Stimulated activated CD4-positive, alpha-beta T cell treated with anti-CD3 and anti-CD28 coated beads, Interleukin-4, amount 100 ng/mL, for 48 hours (primary cell): ENCODE measurements at regions not wholly inside any gene's neighbourhood (a gene's known extent, or its start where the extent isn't known, plus 50 kb on each side); places are given as distances from the start of the nearest gene placed in this dataset.
"Not testable (repeated sequence)": the region's sequence is repeated elsewhere in the genome, so short reads cannot be mapped to it uniquely, and the experiment has no call there.

Experiments used
- DNase-seq, 2 donors: peaks; one replicate each; pipeline ENCODE4 v3.0.0-alpha.2; 2020; ENCODE audit warnings: low read depth in 2 of 2

DNA sequence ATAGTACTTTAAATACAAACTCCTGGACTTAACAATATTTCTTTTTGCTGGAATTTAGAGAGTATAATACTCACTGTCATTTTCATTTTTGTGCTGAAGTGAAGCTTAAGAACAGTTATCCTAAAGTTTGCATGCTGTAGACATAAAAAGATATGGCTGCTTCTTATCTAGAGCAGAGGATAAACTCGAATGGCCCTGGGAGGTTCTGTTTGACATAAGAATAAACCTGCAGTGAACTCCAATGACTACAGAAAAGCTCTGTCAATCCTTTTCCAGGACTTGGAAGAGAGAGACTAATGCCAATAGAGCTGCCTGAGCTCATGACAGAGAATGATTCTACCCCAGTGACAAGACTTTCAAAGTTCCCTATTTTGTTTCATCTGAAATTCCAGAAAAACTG lies 1017.8 kb upstream of the MIR17HG start:
- no peak for DNase-seq

DNA sequence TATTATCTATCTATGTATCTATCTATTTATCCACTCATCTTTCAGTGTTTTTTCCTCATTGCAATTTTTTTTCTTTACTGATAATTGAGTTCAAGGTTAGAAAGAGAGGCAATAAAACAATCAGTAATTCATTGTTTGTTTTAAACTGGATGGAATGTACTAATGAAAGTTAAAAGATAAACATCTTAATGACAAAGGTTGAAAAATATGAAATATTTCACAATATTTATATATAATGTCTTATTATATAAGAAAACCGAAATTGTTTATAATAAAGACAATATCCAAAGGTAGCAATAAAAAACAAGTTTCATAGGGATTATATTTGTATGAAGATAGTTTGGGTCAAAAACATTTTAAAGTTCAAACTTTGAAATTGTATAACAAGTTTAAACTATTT lies 1015.5 kb upstream of the MIR17HG start:
- DNase-seq, result no peak

DNA sequence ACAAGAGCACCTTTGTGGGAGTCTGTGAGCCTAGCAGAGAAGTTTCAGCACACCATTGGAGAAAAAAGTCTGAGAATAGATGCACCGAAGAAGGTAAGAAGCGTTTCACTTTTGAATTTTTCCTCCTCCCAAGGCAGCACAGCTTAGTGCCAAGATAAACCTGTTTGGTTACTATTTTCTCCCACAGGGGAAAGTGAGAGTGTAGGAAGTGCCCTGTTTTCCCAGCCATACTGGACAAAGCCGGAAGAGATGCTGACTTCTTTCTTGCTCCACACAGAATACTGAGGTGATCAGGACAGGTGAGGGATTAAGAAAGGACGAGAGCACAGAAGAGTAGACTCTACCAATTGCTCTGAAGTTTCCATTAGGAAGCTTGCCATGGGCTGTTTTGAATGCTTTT lies 1011.0 kb upstream of the MIR17HG start:
- no peak for DNase-seq

GRCh38 chr13:90341348-90341747 lies 1006.1 kb upstream of the MIR17HG start:
- DNase-seq, result not testable (repeated sequence)

DNA sequence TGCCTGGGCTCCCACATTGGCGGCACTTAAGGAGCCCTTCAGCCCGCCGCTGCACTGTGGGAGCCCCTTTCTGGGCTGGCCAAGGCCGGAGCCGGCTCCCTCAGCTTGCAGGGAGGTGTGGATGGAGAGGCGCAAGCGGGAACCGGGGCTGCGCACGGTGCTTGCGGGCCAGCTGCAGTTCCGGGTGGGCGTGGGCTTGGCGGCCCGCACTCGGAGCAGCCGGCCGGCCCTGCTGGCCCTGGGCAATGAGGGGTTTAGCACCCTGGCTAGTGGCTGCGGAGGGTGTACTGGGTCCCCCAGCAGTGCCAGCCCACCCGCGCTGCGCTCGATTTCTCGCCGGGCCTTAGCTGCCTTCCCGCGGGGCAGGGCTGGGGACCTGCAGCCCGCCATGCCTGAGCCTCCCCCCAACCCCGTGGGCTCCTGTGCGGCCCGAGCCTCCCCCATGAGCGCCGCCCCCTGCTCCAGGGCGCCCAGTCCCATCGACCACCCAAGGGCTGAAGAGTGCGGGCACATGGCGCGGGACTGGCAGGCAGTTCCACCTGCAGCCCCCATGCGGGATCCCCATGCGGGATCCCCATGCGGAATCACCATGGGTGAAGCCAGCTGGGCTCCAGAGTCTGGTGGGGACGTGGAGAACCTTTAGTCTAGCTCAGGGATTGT lies 998.9 kb upstream of the MIR17HG start:
- DNase-seq, result not testable (repeated sequence)

- DNase-seq, result no peak
Observed at GRCh38 chr13:90352763-90353162, 994.7 kb upstream of the MIR17HG start.

- no peak for DNase-seq
Observed at GRCh38 chr13:90355162-90355751, 992.2 kb upstream of the MIR17HG start.

- DNase-seq, result no peak
Observed at GRCh38 chr13:90360785-90361184, 986.7 kb upstream of the MIR17HG start.

- no peak for DNase-seq
Observed at GRCh38 chr13:90362707-90363106, 984.8 kb upstream of the MIR17HG start.

- DNase-seq, result no peak
Observed at GRCh38 chr13:90365130-90365529, 982.4 kb upstream of the MIR17HG start.

DNA sequence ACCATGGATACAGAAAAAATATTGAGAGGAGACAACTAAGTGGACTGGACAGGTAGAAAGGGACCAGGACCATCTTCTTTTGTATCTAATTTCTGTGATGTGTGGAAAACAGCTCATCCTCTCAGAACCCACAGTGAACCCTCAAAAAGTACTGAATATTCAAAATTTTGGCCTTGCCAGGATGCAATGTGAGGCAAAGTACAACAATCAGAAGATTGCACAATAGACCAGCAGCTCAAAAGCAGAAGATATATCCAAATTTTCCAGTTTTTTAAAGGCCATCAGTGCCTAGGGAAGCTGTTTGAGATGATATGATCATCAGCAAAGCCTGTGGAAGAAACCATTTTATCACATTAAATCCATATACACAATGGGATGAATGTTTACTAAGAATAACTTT lies 973.3 kb upstream of the MIR17HG start:
- DNase-seq, result no peak

DNA sequence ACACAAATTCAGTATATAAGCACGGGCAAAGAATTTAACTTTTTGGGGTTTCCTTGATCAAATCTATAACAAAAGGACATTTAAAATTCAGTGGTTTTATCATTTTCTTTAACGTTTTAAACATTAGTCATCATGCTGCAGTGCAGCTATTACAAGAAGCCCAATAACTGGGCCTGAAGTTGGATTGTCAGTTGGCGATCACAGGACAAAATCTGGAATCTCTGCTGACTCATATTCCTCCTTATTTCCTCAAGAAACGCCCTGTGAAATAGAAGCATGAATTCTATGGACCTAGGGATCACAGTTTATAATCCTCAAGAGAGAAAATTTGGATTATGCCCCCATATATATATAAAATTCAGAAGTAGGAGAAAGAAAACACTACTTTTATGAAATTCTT lies 971.6 kb upstream of the MIR17HG start:
- DNase-seq, result no peak

GRCh38 chr13:90382425-90382824 lies 965.1 kb upstream of the MIR17HG start:
- no peak for DNase-seq

- DNase-seq, result no peak
Observed at GRCh38 chr13:90385781-90386489, 961.6 kb upstream of the MIR17HG start.

DNA sequence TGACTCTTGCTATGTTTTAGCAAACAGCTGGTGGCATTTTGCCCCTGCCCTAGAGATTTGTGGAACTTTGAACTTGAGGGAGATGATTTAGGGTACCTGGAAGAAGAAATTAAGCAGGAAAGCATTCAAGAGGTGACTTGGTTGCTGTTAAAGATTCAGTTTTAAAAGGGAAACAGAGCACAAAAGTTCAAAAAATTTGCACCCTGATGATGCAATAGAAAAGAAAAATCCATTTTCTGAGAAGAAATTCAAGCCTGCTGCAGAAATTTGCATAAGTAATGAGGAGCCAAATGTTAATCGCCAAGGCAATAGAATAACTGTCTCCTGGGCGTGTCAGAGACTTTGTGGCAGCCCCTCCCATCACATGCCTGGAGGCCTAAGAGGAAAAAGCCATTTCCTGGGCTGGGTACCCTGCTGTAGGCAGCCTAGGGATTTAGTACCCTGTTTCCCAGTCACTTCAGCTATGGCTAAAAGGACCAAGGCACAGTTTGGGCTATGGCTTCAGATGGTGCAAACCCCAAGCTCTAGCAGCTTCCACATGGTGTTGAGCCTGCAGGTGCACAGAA lies 958.5 kb upstream of the MIR17HG start:
- DNase-seq, result no peak

- no peak for DNase-seq
Observed at GRCh38 chr13:90389537-90389936, 958.0 kb upstream of the MIR17HG start.

GRCh38 chr13:90393408-90393807 lies 954.1 kb upstream of the MIR17HG start:
- DNase-seq, result no peak

- DNase-seq, result no peak
Observed at GRCh38 chr13:90395348-90395747, 952.1 kb upstream of the MIR17HG start.

DNA sequence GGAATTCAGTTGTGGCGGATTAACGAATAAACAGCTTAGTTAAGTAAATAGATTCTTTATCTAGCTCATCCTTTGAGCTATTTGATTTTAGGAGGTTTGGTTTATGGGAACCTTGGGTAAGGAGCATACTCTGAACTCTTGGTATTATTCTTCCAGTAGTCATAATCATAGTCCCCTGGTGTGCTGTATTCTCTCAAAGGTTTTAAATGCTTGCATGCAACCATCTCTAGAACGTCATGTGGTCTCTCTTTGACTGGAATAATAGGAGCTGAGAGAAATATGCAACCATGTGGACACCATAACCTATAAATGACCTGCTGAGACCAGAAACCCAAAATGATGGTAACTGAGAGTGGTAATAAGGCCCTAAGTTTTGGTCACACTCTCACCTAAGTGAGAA lies 951.6 kb upstream of the MIR17HG start:
- no peak for DNase-seq

- DNase-seq, result no peak
Observed at GRCh38 chr13:90396266-90396665, 951.2 kb upstream of the MIR17HG start.

GRCh38 chr13:90397503-90397902 lies 950.0 kb upstream of the MIR17HG start:
- DNase-seq, result no peak

DNA sequence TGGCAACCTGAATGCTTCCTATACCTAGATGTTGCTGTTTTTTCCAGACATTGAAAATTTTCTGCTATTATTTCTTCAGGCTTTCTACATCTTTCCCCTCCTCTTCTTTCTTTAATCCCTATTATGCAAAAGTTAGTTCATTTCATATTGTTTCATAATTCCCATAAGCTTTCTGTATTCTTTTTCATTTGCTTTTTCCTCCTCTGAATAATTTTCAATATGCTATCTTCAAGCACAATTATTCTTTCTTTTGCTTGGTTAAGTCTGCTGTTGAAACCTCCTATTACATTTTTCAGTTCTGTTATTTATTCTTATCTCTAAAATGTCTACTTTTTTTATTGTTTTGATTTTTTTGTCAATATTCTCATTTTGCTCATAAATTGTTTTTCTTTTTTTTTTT lies 947.1 kb upstream of the MIR17HG start:
- DNase-seq, result no peak

GRCh38 chr13:90401150-90401549 lies 946.3 kb upstream of the MIR17HG start:
- DNase-seq, result no peak
